Lower lobe of right lung (tissue), 2 donors: ENCODE measurements at regions not wholly inside any gene's neighbourhood (a gene's known extent, or its start where the extent isn't known, plus 50 kb on each side); places are given as distances from the start of the nearest gene placed in this dataset.

ENCODE experiments used
- ATAC-seq, 2 donors: fragments of 200-7000 bp; cut with Tn5 transposase; one replicate each; pipeline ENCODE4 v1.9.1; 2020 to 2022; ENCODE audit warnings: mild to moderate bottlenecking in 2 of 2, moderate library complexity in 2 of 2
- DNase-seq: peaks from one replicate; pipeline ENCODE4 v3.0.0-alpha.2; 2020
- H3K27ac ChIP-seq: fragments of 200-600 bp; one replicate; pipeline ENCODE4 v1.8.0; 2022
- H3K27me3 ChIP-seq: fragments of 200-600 bp; one replicate; pipeline ENCODE4 v1.8.0; 2022; ENCODE audit warnings: low read depth
- H3K36me3 ChIP-seq: fragments of 200-600 bp; one replicate; pipeline ENCODE4 v1.8.0; 2022; ENCODE audit warnings: mild to moderate bottlenecking
- H3K4me1 ChIP-seq: fragments of 200-600 bp; one replicate; pipeline ENCODE4 v1.8.0; 2022
- H3K4me3 ChIP-seq: fragments of 200-600 bp; one replicate; pipeline ENCODE4 v1.8.0; 2022; ENCODE audit warnings: mild to moderate bottlenecking
- H3K9me3 ChIP-seq: fragments of 200-600 bp; one replicate; pipeline ENCODE4 v1.8.0; 2022
- CTCF ChIP-seq: fragments of 200-600 bp; IDR thresholded peaks from one replicate; pipeline ENCODE4 v1.8.0; 2022; ENCODE audit warnings: antibody characterized with exemption, mild to moderate bottlenecking
- intact Hi-C: fragments of 100-400 bp; cut with DNase I; formaldehyde crosslinking; loops from one replicate; pipeline ENCODE4 v1.11.0; 2022
- donor health status: DM: no; HTN: yes; CAD: no; lungs with severe emphysema.

DNA sequence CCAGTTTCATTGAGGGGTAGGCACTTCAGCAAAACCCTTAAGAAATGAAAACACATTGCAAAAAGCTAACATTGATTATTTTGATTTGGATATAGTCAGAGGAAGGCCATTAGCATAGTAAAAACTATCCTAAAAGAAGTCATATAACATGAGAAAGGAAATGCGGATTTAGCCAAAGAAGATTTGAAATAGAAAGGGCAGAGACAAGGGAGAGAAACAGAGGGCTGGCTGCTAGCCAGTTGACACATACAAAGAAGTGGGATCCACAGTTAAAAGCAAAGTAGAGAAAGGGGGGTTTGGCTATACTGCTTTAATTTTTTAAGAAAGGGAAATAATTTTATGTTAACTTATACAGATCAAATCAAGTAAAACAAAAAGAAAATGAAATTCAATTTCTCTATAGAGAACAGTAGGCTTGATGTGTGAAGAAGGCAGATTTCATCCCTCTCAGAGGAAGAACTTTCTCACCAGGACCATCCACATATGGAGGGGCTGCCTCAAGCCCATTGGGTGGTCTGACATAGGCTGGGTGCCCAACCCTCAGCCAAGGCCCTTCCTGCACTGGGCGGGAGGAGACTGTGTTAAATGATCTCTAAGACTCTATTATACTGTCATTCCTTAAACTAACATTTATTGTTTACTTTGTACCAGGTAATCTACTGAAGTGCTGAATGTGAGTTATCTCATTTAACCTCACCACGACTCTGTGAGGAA, 420.3 kb downstream of the CCDC91 start:
- no peak for TF ChIP-seq CTCF
- no peak overlapping the region for H3K4me3 ChIP-seq
- H3K36me3 ChIP-seq, result no peaks in the 10 kb centered on the region
- H3K4me1 ChIP-seq, result no peaks in the 10 kb centered on the region
- DNase-seq, result no peak
- H3K9me3 ChIP-seq, result peaks cover 14% of the 10 kb centered on the region
- no peak overlapping the region for H3K27ac ChIP-seq
- intact Hi-C loops, result no loop called here
- ATAC-seq, result no peak
- no peaks in the 10 kb centered on the region for H3K27me3 ChIP-seq

GRCh38 chr12:28611115-28611435, 420.8 kb downstream of the CCDC91 start:
- TF ChIP-seq CTCF, result no peak
- no peaks in the 10 kb centered on the region for H3K27me3 ChIP-seq

GRCh38 chr12:28611449-28611848, 421.2 kb downstream of the CCDC91 start:
- peaks cover 14% of the 10 kb centered on the region for H3K9me3 ChIP-seq
- H3K4me3 ChIP-seq, result no peak overlapping the region
- ATAC-seq (no peak), DNase-seq (no peak)
- intact Hi-C loops, result no loop called here
- no peak overlapping the region for H3K27ac ChIP-seq
- no peaks in the 10 kb centered on the region for H3K36me3 ChIP-seq
- no peak for TF ChIP-seq CTCF
- H3K4me1 ChIP-seq, result no peaks in the 10 kb centered on the region
- H3K27me3 ChIP-seq, result no peaks in the 10 kb centered on the region

More at GRCh38 chr12:28611115-28611435, 420.8 kb downstream of the CCDC91 start:
- H3K27ac ChIP-seq, result no peak overlapping the region
- no peaks in the 10 kb centered on the region for H3K4me1 ChIP-seq
- ATAC-seq, result no peak
- no peak overlapping the region for H3K4me3 ChIP-seq
- H3K9me3 ChIP-seq, result peaks cover 14% of the 10 kb centered on the region
- no peak for DNase-seq
- intact Hi-C loops, result no loop called here
- H3K36me3 ChIP-seq, result no peaks in the 10 kb centered on the region

DNA sequence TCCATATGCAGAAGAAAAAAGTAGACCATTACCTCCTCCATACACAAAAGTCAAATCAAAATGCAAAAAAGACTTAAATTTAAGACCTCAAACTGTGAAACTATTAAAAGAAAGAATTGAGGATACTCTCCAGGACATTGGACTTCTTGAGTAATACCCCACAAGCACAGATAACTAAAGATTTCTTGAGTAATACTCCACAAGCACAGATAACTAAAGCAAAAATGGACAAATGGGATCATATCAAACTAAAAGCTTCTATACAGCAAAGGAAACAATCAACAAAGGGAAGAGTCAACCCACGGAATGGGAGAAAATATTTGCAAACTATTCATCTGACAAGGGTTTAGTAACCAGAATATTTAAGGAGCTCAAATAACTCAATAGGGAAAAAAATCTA, 427.9 kb downstream of the CCDC91 start:
- Histone ChIP-seq H3K9me3 (no peaks in the 10 kb centered on the region), H3K4me3 (no peak overlapping the region), H3K4me1 (no peaks in the 10 kb centered on the region), H3K27me3 (no peaks in the 10 kb centered on the region), H3K36me3 (no peaks in the 10 kb centered on the region), H3K27ac (no peak overlapping the region)
- ATAC-seq, result no peak
- no peak for DNase-seq
- no peak for TF ChIP-seq CTCF
- intact Hi-C loops, result no loop called here

- no peaks in the 10 kb centered on the region for H3K4me1 ChIP-seq
- intact Hi-C loops, result no loop called here
- H3K4me3 ChIP-seq, result no peak overlapping the region
- ATAC-seq (no peak), DNase-seq (no peak)
- H3K36me3 ChIP-seq, result no peaks in the 10 kb centered on the region
- no peaks in the 10 kb centered on the region for H3K27me3 ChIP-seq
- no peaks in the 10 kb centered on the region for H3K9me3 ChIP-seq
- no peak overlapping the region for H3K27ac ChIP-seq
- no peak for TF ChIP-seq CTCF
These were observed 428.5 kb downstream of the CCDC91 start for GRCh38 chr12:28618772-28619171.
